CD4-positive, alpha-beta T cell (primary cell): ENCODE measurements at regions not wholly inside any gene's neighbourhood (a gene's known extent, or its start where the extent isn't known, plus 50 kb on each side); places are given as distances from the start of the nearest gene placed in this dataset.

Experiments used
- ATAC-seq: fragments of 200-7000 bp; cut with Tn5 transposase; one replicate; pipeline ENCODE4 v1.10.0; 2022; ENCODE audit warnings: mild to moderate bottlenecking; ENCODE audit not compliant: poor library complexity
- CTCF ChIA-PET: fragments of 350-600 bp; sonication (Branson Sonifier 250); formaldehyde crosslinking; loops from one replicate; lab custom pipeline; 2021; ENCODE audit warnings: antibody characterized with exemption, inconsistent platforms; lab: Charles Lee
- POLR2A ChIA-PET: fragments of 350-600 bp; sonication (Branson Sonifier 250); formaldehyde crosslinking; loops from one replicate; lab custom pipeline; 2021; ENCODE audit warnings: antibody characterized with exemption, inconsistent platforms; lab: Charles Lee
- DNase-seq, 14 experiments: peaks; one replicate each; pipeline ENCODE4 v3.0.0-alpha.2; 2013 to 2020; ENCODE audit warnings: mixed read lengths in 2 of 14
- H3K27ac ChIP-seq, 2 donors: one replicate each; pipeline versions ENCODE4 v1.5.1 to v1.7.0; 2013; ENCODE audit warnings: low read length in 2 of 2, low read depth in 1 of 2, mild to moderate bottlenecking in 1 of 2
- H3K27me3 ChIP-seq, 2 experiments: 1 replicate in 1 of 2; 2 replicates in 1 of 2; pipeline versions ENCODE4 v1.6.1 to v1.7.0; 2013; ENCODE audit warnings: low read length in 2 of 2, control low read depth in 1 of 2, mild to moderate bottlenecking in 1 of 2, moderate library complexity in 1 of 2; ENCODE audit not compliant: insufficient read depth in 2 of 2, control insufficient read depth in 1 of 2
- H3K36me3 ChIP-seq: one replicate; pipeline ENCODE4 v1.6.1; 2013; ENCODE audit warnings: low read length, control low read depth; ENCODE audit not compliant: insufficient read depth
- H3K4me1 ChIP-seq: one replicate; pipeline ENCODE4 v1.6.1; 2013; ENCODE audit warnings: low read length, control low read depth; ENCODE audit not compliant: insufficient read depth
- H3K4me3 ChIP-seq: one replicate; pipeline ENCODE4 v1.5.1; 2013; ENCODE audit warnings: mild to moderate bottlenecking, low read length, moderate library complexity
- H3K9me3 ChIP-seq, 2 experiments: 1 replicate in 1 of 2; 2 replicates in 1 of 2; pipeline versions ENCODE4 v1.6.1 to v1.7.0; 2013; ENCODE audit warnings: low read length in 2 of 2, mild to moderate bottlenecking in 2 of 2, control low read depth in 1 of 2, moderate library complexity in 1 of 2; ENCODE audit not compliant: control insufficient read depth in 1 of 2, insufficient read depth in 1 of 2
- H3K27ac Mint-ChIP-seq: one replicate; pipeline ENCODE4 v1.8.0; 2020; ENCODE audit warnings: mixed read lengths
- H3K27me3 Mint-ChIP-seq: one replicate; pipeline ENCODE4 v1.8.0; 2021; ENCODE audit warnings: mixed read lengths
- H3K36me3 Mint-ChIP-seq: one replicate; pipeline ENCODE4 v1.8.0; 2021; ENCODE audit warnings: low read depth, mixed read lengths
- H3K4me1 Mint-ChIP-seq: one replicate; pipeline ENCODE4 v1.8.0; 2021; ENCODE audit warnings: low read depth, mixed read lengths
- H3K4me3 Mint-ChIP-seq: one replicate; pipeline ENCODE4 v1.8.0; 2020; ENCODE audit warnings: mild to moderate bottlenecking, mixed read lengths
- H3K9me3 Mint-ChIP-seq: one replicate; pipeline ENCODE4 v1.8.0; 2020; ENCODE audit warnings: mixed read lengths
- CTCF ChIP-seq: fragments of 200-600 bp; IDR thresholded peaks from one replicate; pipeline ENCODE4 v1.8.0; 2022; ENCODE audit warnings: antibody characterized with exemption, mild to moderate bottlenecking
- intact Hi-C, 2 experiments: fragments of 100-400 bp; cut with DNase I in 1 of 2; cut with micrococcal nuclease in 1 of 2; formaldehyde crosslinking; loops; one replicate each; pipeline versions ENCODE4 v1.15.1 to v1.9.0; 2023 to 2025; cut with DNase I, micrococcal nuclease

- peaks cover 21% of the 10 kb centered on the region for H3K9me3 Mint-ChIP-seq
- H3K27ac Mint-ChIP-seq, result no peak overlapping the region
- Histone ChIP-seq H3K27me3 (no peaks in the 10 kb centered on the region), H3K4me3 (no peak overlapping the region), H3K9me3 (no peaks in the 10 kb centered on the region), H3K36me3 (no peaks in the 10 kb centered on the region), H3K4me1 (no peaks in the 10 kb centered on the region), H3K27ac (no peak overlapping the region)
- no peak for TF ChIP-seq CTCF
- H3K36me3 Mint-ChIP-seq, result no peaks in the 10 kb centered on the region
- H3K27me3 Mint-ChIP-seq, result no peaks in the 10 kb centered on the region
- H3K4me1 Mint-ChIP-seq, result no peaks in the 10 kb centered on the region
- ChIA-PET POLR2A (no interaction called here), CTCF (no interaction called here)
- intact Hi-C loops, result no loop called here
- no peak for DNase-seq
- H3K4me3 Mint-ChIP-seq, result no peak overlapping the region
- no peak for ATAC-seq
These were observed 539.9 kb downstream of the DMRTA1 start for GRCh38 chr9:22986556-22986955.

- H3K36me3 ChIP-seq, result no peaks in the 10 kb centered on the region
These were observed 543.7 kb downstream of the DMRTA1 start for GRCh38 chr9:22990349-22990748.

GRCh38 chr9:22992780-22993179 lies 546.2 kb downstream of the DMRTA1 start:
- Mint-ChIP-seq H3K27ac (no peak overlapping the region), H3K4me3 (no peak overlapping the region), H3K4me1 (no peaks in the 10 kb centered on the region), H3K9me3 (peaks cover 26% of the 10 kb centered on the region), H3K36me3 (no peaks in the 10 kb centered on the region), H3K27me3 (no peaks in the 10 kb centered on the region)
- TF ChIP-seq CTCF, result no peak
- no peaks in the 10 kb centered on the region for H3K4me1 ChIP-seq
- H3K36me3 ChIP-seq, result no peaks in the 10 kb centered on the region
- H3K27me3 ChIP-seq, result no peaks in the 10 kb centered on the region
- no peak for DNase-seq
- no peak for ATAC-seq
- ChIA-PET POLR2A (no interaction called here), CTCF (no interaction called here)
- no peak overlapping the region for H3K27ac ChIP-seq
- H3K4me3 ChIP-seq, result no peak overlapping the region
- intact Hi-C loops, result no loop called here
- peaks cover 7 to 9% of the 10 kb centered on the region in 2 experiments for H3K9me3 ChIP-seq

More at GRCh38 chr9:22990349-22990748, 543.7 kb downstream of the DMRTA1 start:
- H3K4me3 ChIP-seq, result no peak overlapping the region
- intact Hi-C loops, result no loop called here
- H3K27me3 ChIP-seq, result no peaks in the 10 kb centered on the region
- no peaks in the 10 kb centered on the region for H3K36me3 Mint-ChIP-seq
- no peak for ATAC-seq
- H3K27me3 Mint-ChIP-seq, result no peaks in the 10 kb centered on the region
- H3K4me1 ChIP-seq, result no peaks in the 10 kb centered on the region
- no peak overlapping the region for H3K27ac ChIP-seq
- ChIA-PET CTCF (no interaction called here), POLR2A (no interaction called here)
- no peaks in the 10 kb centered on the region for H3K9me3 ChIP-seq
- H3K4me1 Mint-ChIP-seq, result no peaks in the 10 kb centered on the region
- no peak for DNase-seq
- no peak overlapping the region for H3K4me3 Mint-ChIP-seq
- H3K9me3 Mint-ChIP-seq, result peaks cover 25% of the 10 kb centered on the region
- H3K27ac Mint-ChIP-seq, result no peak overlapping the region
- no peak for TF ChIP-seq CTCF
